Transverse colon (tissue), 3 donors: ENCODE measurements at regions not wholly inside any gene's neighbourhood (a gene's known extent, or its start where the extent isn't known, plus 50 kb on each side); places are given as distances from the start of the nearest gene placed in this dataset.

ENCODE experiments used
- POLR2A ChIP-seq: fragments of 450-650 bp; IDR thresholded peaks from one replicate; pipeline ENCODE4 v1.6.1; 2016; ENCODE audit warnings: antibody characterized with exemption, mild to moderate bottlenecking, moderate library complexity
- POLR2AphosphoS5 ChIP-seq, 3 donors: sonication (generic); formaldehyde crosslinking; IDR thresholded peaks; one replicate each; pipeline ENCODE4 v1.6.1; 2016; ENCODE audit warnings: antibody characterized with exemption in 3 of 3

DNA sequence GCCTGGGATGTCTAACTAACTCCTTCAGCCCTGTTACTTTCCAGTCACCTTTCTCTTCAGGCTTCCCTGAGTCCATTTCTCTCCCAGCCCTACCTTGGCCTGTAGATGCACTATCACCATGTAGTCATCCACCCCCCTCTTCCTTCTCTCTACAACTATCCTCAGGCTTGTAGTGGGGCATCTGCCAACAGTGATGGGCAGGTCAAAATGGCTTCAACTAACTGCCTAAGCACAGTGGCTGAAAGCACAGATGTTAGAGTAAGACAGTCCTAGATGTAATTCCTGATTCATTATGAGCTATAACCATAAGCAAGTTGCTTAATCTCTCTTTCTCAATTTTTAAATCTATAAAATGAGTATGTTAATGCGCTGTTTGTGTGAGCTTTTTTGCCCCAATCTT, 133.6 kb upstream of the NAV3 start:
- TF ChIP-seq POLR2A (no peak), POLR2AphosphoS5 (IDR thresholded peaks at IDR 0.05) (no peak)
